ENCODE measurements at regions not wholly inside any gene's neighbourhood (a gene's known extent, or its start where the extent isn't known, plus 50 kb on each side); places are given as distances from the start of the nearest gene placed in this dataset.

- no peak for DNase-seq
Measured at GRCh38 chr20:52291109-52291508, 99.5 kb upstream of the ZFP64 start.

DNA sequence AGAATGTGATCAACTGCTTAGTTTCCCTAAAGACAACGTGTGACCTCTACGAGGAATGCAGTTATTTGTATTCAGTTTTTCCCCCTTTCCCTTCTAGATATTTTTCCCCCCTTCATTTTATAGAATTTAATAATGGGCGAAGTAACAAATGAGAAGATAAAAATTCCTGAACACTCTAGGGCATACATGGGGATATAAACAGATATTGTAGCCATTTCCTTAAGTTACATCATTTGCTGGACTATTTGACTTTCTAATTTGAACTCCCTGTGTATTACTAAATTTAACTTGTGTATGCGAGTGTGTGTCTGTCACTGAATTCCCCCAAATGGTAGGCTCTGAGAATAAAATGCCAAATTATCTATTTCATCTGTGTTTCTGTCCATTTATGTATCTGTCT lies 99.0 kb upstream of the ZFP64 start:
- DNase-seq, result no peak

- no peak for DNase-seq
Measured at GRCh38 chr20:52289956-52290565, 98.5 kb upstream of the ZFP64 start.

GRCh38 chr20:52280407-52280806 lies 88.8 kb upstream of the ZFP64 start:
- no peak for DNase-seq

- no peak for DNase-seq
Measured at GRCh38 chr20:52279706-52280105, 88.1 kb upstream of the ZFP64 start.

- DNase-seq, result no peak
Measured at GRCh38 chr20:52275181-52275691, 83.7 kb upstream of the ZFP64 start.

- DNase-seq, result no peak
Measured at GRCh38 chr20:52270696-52271095, 79.1 kb upstream of the ZFP64 start.

DNA sequence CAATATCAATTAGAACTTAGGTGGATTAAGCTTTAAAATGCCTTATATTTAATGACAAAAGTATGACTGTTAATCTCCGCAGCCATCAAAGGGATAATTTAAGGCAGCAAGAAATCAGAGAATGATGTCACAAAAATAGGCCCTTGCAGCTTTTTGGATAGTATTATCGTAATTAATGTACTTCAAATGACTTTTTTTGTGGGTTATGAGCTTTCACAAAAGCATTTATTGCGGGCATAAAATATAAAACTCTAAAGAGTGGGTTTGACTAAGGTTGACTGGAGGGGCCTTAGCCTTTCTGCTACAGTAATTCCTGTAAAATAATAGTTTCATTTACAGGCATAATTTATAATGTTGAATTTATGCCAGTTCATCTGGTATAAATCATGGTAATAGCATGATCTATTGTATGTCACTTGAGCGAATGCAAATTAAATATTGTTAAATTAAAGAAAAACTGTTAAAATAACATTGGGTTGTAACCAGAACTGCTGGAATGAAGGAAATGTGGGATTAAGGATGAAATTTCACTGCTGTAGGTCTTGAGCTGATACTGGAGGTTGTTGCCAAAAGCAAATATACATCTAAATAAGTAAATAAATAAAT lies 78.5 kb upstream of the ZFP64 start:
- no peak for DNase-seq

DNA sequence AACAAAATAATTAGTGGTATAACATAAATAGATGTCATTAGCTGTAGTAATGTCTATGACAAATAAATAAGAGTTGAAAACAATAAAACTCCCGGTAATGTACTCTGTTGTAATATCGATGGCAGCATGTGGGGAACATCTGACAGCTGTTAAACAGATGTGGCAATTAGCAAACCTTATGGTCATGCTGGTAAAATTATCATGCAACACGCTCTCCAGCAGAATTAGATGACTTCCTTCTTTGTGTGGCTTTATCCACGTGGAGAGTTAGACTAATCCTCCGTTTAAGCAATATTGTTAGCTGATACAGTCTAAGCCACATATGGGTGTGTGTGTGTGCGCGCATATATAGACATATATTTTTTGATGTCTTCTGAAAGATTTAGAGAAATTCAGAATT lies 77.7 kb upstream of the ZFP64 start:
- no peak for DNase-seq

DNA sequence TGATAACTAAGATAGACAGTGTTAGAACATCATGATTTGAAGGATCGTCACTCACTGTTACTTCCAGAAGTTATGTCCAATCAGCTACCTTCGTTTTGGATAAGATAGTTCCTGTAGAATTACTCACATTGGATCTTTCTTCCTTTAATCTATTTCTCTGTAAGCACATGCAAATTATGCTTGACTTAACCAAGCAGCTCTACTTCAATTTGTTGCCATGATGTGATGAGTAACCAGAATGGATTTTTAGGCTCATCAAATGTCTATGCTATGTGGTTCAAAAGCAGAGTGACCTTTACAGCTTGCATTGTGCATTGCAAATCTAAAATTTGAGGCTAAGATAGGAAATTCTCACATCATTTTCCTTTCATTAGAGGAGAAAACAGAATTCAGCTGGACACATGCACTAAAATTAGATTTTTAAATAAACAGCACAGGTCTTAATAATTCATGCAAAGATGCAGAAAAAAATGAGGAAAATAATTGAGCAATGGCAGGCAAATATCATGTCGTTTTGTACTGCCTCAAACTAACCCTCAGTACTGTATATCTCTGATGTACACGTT lies 76.7 kb upstream of the ZFP64 start:
- DNase-seq, result no peak

DNA sequence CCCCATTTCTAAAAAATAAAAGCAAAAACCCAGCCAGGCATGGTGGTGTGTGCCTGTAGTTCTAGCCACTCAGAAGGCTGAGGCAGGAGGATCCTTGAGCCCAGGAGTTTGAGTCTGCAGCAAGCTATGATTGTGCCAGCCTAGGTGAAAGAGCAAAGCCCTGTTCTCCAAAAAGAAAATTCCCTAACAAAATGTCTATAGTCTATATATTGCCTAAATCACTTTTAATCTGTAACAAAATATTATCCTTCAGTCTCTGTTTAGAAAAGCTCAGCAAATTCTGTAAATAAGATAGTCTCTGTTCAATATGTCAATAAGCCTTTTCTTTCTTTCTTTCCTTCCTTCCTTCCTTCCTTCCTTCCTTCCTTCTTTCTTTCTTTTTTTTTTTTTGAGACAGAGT lies 75.8 kb upstream of the ZFP64 start:
- DNase-seq, result no peak

- DNase-seq, result no peak
Measured at GRCh38 chr20:52263757-52264156, 72.2 kb upstream of the ZFP64 start.

GRCh38 chr20:52261792-52262191 lies 70.2 kb upstream of the ZFP64 start:
- no peak for DNase-seq

- no peak for DNase-seq
Measured at GRCh38 chr20:52259295-52259694, 67.7 kb upstream of the ZFP64 start.

DNA sequence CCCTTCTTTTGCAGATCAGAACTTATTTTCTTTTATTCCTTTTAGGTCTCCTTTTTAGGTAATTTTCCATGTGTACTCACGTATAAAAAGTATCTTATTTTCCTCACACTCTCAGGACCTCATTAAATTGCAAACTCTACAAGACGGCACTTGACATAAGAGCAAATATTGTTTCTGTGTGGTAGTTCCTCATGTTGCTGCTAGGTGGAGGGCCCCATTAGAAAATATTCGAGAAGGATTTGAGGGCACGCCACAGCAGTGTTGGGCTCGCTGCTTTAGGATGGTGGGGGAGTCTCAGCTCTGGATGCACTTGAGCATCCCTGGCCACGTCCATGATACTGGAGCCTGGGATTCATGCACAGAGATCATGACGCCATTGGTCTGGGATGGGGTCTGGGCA lies 64.9 kb upstream of the ZFP64 start:
- no peak for DNase-seq

DNA sequence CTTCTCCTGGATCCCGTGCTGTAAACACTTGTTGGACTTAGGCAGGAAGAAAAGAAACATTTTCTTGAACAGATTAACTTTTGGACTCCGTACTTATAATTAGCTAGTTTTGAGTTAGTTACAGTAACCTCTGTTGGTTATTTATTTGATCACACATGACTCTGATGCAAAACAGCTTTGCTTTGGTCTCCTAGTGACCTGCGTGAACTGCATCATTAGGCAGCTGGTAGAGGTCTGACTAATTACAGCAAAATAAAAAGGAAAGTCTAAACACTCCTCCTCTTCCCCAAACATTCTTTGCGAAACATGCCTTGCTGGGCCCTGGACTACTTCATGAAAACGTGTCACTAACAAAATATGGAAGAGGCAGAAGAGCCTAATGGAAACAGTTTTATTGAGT lies 61.1 kb upstream of the ZFP64 start:
- no peak for DNase-seq

DNA sequence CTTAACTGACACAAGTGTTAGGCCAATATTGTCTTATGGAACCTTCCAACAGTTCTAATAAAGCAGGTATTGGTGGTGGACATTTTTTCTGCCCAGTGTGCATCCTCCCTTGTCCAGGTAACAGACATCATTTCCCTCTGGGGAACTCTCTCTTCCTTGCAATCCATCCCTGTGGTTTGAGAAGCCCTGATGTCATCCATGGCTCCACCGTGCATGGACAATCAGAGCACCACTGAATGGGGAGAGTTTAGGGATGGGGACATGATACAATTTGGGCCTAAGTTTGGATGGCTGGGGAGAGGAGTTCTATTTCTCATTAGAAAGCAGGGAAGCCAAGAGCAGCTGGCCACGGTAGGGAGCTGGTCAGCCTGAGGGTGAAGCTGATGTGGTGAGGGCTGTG lies 60.2 kb upstream of the ZFP64 start:
- DNase-seq, result no peak

- no peak for DNase-seq
Measured at GRCh38 chr20:52251136-52251700, 59.6 kb upstream of the ZFP64 start.

- no peak for DNase-seq
Measured at GRCh38 chr20:52247548-52247947, 56.0 kb upstream of the ZFP64 start.

GRCh38 chr20:52246366-52246765 lies 54.8 kb upstream of the ZFP64 start:
- DNase-seq, result no peak

DNA sequence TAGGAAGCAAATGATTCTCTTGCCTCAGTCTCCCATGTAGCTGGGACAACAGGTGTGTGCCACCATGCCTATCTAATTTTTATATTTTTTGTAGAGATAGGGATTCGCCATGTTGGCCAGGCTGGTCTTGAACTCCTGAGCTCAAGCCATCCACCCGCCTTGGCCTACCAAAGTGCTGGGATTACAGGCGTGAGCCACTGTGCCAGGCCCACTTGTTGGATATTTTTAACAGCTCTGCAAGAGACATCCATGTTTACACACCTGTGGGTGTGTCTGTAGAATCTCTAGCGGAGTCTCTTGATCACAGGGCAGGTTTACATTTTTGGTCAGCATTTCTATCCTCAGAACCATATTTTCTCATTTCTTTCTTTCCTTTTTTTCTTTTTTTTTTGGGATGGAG lies 53.1 kb upstream of the ZFP64 start:
- no peak for DNase-seq

- no peak for DNase-seq
Measured at GRCh38 chr20:52242237-52243230, 51.0 kb upstream of the ZFP64 start.
